ENCODE measurements at regions not wholly inside any gene's neighbourhood (a gene's known extent, or its start where the extent isn't known, plus 50 kb on each side); places are given as distances from the start of the nearest gene placed in this dataset.
"Not testable (repeated sequence)": the region's sequence is repeated elsewhere in the genome, so short reads cannot be mapped to it uniquely, and the experiment has no call there.

GRCh38 chr3:86887876-86888275, 103.1 kb downstream of the VGLL3 start:
- no peak for DNase-seq

GRCh38 chr3:86880066-86880465, 110.9 kb downstream of the VGLL3 start:
- DNase-seq, result no peak

GRCh38 chr3:86876504-86877181, 114.3 kb downstream of the VGLL3 start:
- peak; percentile 92 for DNase-seq

GRCh38 chr3:86874790-86875189, 116.2 kb downstream of the VGLL3 start:
- not testable (repeated sequence) for DNase-seq

- DNase-seq, result no peak
These were observed 121.4 kb downstream of the VGLL3 start for GRCh38 chr3:86869566-86869965.

GRCh38 chr3:86867982-86868381, 123.0 kb downstream of the VGLL3 start:
- DNase-seq, result no peak

GRCh38 chr3:86865506-86865905, 125.4 kb downstream of the VGLL3 start:
- DNase-seq, result no peak

- no peak for DNase-seq
These were observed 134.2 kb downstream of the VGLL3 start for GRCh38 chr3:86856711-86857110.

- no peak for DNase-seq
These were observed 141.0 kb downstream of the VGLL3 start for GRCh38 chr3:86849991-86850390.

GRCh38 chr3:86845726-86846125, 145.2 kb downstream of the VGLL3 start:
- DNase-seq, result no peak

GRCh38 chr3:86838927-86839326, 152.0 kb downstream of the VGLL3 start:
- DNase-seq, result no peak

GRCh38 chr3:86837871-86838270, 153.1 kb downstream of the VGLL3 start:
- DNase-seq, result no peak

- no peak for DNase-seq
These were observed 160.4 kb downstream of the VGLL3 start for GRCh38 chr3:86830566-86830965.

GRCh38 chr3:86828751-86829150, 162.2 kb downstream of the VGLL3 start:
- no peak for DNase-seq

GRCh38 chr3:86827582-86827981, 163.4 kb downstream of the VGLL3 start:
- DNase-seq, result not testable (repeated sequence)

GRCh38 chr3:86826292-86826691, 164.7 kb downstream of the VGLL3 start:
- DNase-seq, result no peak

GRCh38 chr3:86815880-86816279, 175.1 kb downstream of the VGLL3 start:
- no peak for DNase-seq

GRCh38 chr3:86814918-86815655, 175.9 kb downstream of the VGLL3 start:
- no peak for DNase-seq

GRCh38 chr3:86814321-86814720, 176.6 kb downstream of the VGLL3 start:
- DNase-seq, result no peak

GRCh38 chr3:86801921-86802320, 189.0 kb downstream of the VGLL3 start:
- DNase-seq, result no peak

- DNase-seq, result no peak
These were observed 189.9 kb downstream of the VGLL3 start for GRCh38 chr3:86801066-86801465.

- DNase-seq, result no peak
These were observed 190.8 kb downstream of the VGLL3 start for GRCh38 chr3:86800116-86800515.

- no peak for DNase-seq
These were observed 193.0 kb downstream of the VGLL3 start for GRCh38 chr3:86797946-86798345.

GRCh38 chr3:86794361-86795065, 196.4 kb downstream of the VGLL3 start:
- no peak for DNase-seq

Measured in NCI-H146 (cell line).